ENCODE measurements at regions not wholly inside any gene's neighbourhood (a gene's known extent, or its start where the extent isn't known, plus 50 kb on each side); places are given as distances from the start of the nearest gene placed in this dataset.

GRCh38 chr2:24439971-24440340 lies 51.1 kb upstream of the NCOA1 start:
- DNase-seq: no peak

GRCh38 chr2:24439280-24439970 lies 51.6 kb upstream of the NCOA1 start:
- DNase-seq: no peak

DNA sequence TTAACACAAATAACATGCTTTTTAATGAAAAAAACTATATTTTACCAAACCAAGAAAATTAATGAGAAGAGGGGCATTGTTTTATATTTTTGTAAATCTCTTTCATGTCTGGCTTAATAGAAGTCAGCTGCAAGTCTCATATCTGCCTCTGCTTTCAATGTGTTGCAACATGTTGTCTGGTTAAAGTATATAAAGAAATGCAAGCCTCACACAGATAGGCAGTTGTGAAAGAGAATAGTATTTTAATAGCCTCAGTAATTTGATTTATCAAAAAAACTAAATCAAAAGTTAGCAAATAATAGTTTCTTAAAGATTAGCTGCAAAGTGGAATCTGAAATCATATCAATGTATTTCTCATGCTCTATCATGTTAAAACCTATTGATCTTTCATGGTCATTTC lies 52.9 kb upstream of the NCOA1 start:
- DNase-seq: peak; percentile 52

- peak; percentile 87 for DNase-seq
Observed at GRCh38 chr2:24435391-24436316, 55.4 kb upstream of the NCOA1 start.

- no peak for DNase-seq
Observed at GRCh38 chr2:24434541-24434940, 56.5 kb upstream of the NCOA1 start.

- DNase-seq: no peak
Observed at GRCh38 chr2:24432735-24433134, 58.3 kb upstream of the NCOA1 start.

- no peak for DNase-seq
Observed at GRCh38 chr2:24432121-24432520, 58.9 kb upstream of the NCOA1 start.

GRCh38 chr2:24429197-24430074 lies 61.6 kb upstream of the NCOA1 start:
- peak; percentile 91 for DNase-seq

- DNase-seq: no peak
Observed at GRCh38 chr2:24424387-24424786, 64.1 kb upstream of the ITSN2 start.

DNA sequence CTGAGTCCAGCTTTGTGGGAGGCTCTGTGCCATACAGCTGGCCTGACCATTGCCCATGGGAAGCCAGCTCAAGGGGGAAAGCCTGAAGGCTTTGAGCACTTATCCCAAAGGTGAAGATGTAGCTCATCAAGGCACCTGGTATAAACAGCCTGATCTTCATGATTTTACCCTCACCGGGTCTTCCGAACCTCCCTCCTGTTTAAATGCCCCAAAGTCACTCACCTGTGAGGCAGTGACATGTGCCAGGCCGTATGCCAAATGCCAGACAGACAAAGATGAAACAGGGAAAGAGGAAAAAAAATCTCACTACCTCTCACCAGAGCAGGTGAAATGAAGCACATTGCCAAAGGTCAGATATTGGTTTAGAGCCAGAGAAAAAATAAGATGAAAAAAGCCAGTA lies 62.8 kb upstream of the ITSN2 start:
- no peak for DNase-seq

- peak; percentile 53 for DNase-seq
Observed at GRCh38 chr2:24421668-24422067, 61.3 kb upstream of the ITSN2 start.

GRCh38 chr2:24420373-24420772 lies 60.0 kb upstream of the ITSN2 start:
- no peak for DNase-seq

- no peak for DNase-seq
Observed at GRCh38 chr2:24418166-24418841, 58.0 kb upstream of the ITSN2 start.

DNA sequence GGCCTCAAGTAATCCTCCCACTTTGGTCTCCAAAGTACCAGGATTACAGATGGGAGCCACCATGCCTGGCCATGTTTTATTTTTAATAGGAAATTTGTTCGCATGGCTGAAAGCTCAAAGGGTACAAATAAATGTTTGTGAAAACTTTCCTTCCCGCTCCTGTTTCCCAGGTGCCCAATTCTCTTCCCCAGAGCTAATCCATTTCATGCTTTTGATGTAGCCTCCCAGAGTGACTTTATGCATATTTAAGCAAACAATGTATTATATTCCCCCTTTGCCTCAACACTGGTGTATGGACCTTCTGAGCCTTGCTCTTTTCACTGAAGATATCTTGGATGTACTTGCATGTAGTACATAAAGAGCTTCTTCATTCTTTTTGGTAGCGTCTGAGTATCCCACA lies 52.5 kb upstream of the ITSN2 start:
- no peak for DNase-seq

- no peak for DNase-seq
Observed at GRCh38 chr2:24411488-24412151, 51.3 kb upstream of the ITSN2 start.

DNA sequence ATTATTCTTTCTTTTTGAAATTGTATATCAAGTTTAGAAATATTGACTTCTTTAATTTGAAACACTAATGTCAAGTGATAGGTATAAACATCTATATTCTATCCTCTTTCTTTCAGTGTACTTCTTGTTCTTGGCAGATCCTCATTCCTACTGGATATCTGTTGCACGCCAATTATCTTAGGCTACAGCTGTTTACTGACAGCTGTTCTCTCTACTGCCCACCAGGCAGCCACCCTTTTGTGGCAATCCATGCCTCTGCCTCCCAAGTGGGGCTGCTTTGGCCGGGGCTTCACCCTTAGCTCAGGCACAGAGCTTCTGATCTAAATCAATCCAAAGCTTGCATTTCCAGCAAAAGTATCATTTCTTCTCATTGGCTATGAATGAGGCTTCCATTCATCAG lies 50.6 kb upstream of the ITSN2 start:
- DNase-seq: no peak

- peak; percentile 71 for DNase-seq
Observed at GRCh38 chr2:24409700-24410556, 49.6 kb upstream of the ITSN2 start.

All from fibroblast of upper back skin (primary cell).